ENCODE measurements at regions not wholly inside any gene's neighbourhood (a gene's known extent, or its start where the extent isn't known, plus 50 kb on each side); places are given as distances from the start of the nearest gene placed in this dataset.

- TF ChIP-seq ZBTB49 (CRISPR knock-in tag; IDR thresholded peaks at IDR 0.05; ENCODE audit: borderline replicate concordance) (no peak), ZNF134 (CRISPR knock-in tag; conservative IDR thresholded peaks at IDR 0.05) (no peak), CREM (IDR thresholded peaks at IDR 0.05; ENCODE audit: low read depth) (no peak), KLF16 (IDR thresholded peaks at IDR 0.05) (no peak), ZNF583 (CRISPR knock-in tag; IDR thresholded peaks at IDR 0.05) (no peak)
Measured at GRCh38 chr14:35934499-35934898, 108.4 kb downstream of the BRMS1L start (continued).

- POLR2A ChIA-PET: no interaction called here
- Histone ChIP-seq H2AFZ (ENCODE audit: low read depth, low read length) (peak overlapping the region; percentile 77), H3K36me3 (ENCODE audit: control insufficient read depth, insufficient read depth, low read length) (no peaks in the 10 kb centered on the region), H3K9ac (ENCODE audit: insufficient read depth in 1 of 2, low read depth in 2 of 2, low read length in 2 of 2) (no peak overlapping the region), H4K20me1 (replicated peaks; ENCODE audit: control insufficient read depth, insufficient read depth, low read length) (no peaks in the 10 kb centered on the region), H3K9me3 (replicated peaks; ENCODE audit: control insufficient read depth, insufficient read depth, low read depth, low read length) (no peaks in the 10 kb centered on the region), H3K27me3 (ENCODE audit: control insufficient read depth in 2 of 2, insufficient read depth in 2 of 2, low read length in 2 of 2) (no peaks in the 10 kb centered on the region), H3K4me3 (no peak overlapping the region), H3K9me1 (ENCODE audit: control insufficient read depth, insufficient read depth, low read length) (no peaks in the 10 kb centered on the region), H3K4me1 (replicated peaks in 1 of 2; ENCODE audit: control insufficient read depth in 2 of 2, insufficient read depth in 2 of 2, low read length in 2 of 2) (no peaks in the 10 kb centered on the region), H3K79me2 (ENCODE audit: control insufficient read depth, insufficient read depth, low read length) (no peaks in the 10 kb centered on the region), H3K4me2 (ENCODE audit: insufficient read depth, low read length) (peak overlapping the region; percentile 63), H3K27ac (ENCODE audit: extremely low read depth, low read depth, low read length) (no peak overlapping the region)
- intact Hi-C loops (cut with micrococcal nuclease) (no loop called here), in situ Hi-C loops (cut with MboI) (no loop called here)
- CTCF ChIA-PET (ENCODE audit: low intra/inter-chr PET ratio): no interaction called here
- WGBS (ENCODE audit: insufficient coverage, low coverage, missing lambda C conversion rate): under 1% methylated on average over 11 of the region's 13 CpGs
- ATAC-seq (peak; percentile 50; the same call in 1 of the 3 replicates), FAIRE-seq (no peak), DNase-seq (ENCODE audit: extremely low read depth in 1 of 4, low spot score in 3 of 4) (no peak)
- BruUV-seq (replicated peaks): no TSS peak
- TF ChIP-seq MIER1 (IDR thresholded peaks at IDR 0.05; ENCODE audit: low read depth) (no peak), ZNF740 (CRISPR knock-in tag; IDR thresholded peaks at IDR 0.05) (no peak), ZNF740 (tag; IDR thresholded peaks at IDR 0.05) (no peak), USF1 (CRISPR knock-in tag; IDR thresholded peaks at IDR 0.05) (peak; percentile 51; the same call in 1 of the 2 replicates), KLF10 (CRISPR knock-in tag; IDR thresholded peaks at IDR 0.05) (no peak), ZC3H8 (IDR thresholded peaks at IDR 0.05) (no peak), RAD51 (IDR thresholded peaks at IDR 0.05; ENCODE audit: borderline replicate concordance, low read depth) (peak; percentile 82), SPI1 (IDR thresholded peaks at IDR 0.05; ENCODE audit: borderline replicate concordance, low read depth, low read length) (peak; percentile 18; the same call in 1 of the 2 replicates), L3MBTL2 (IDR thresholded peaks at IDR 0.05) (no peak), TOE1 (IDR thresholded peaks at IDR 0.05; ENCODE audit: borderline replicate concordance) (peak; percentile 78; the same call in 1 of the 2 replicates), TOE1 (CRISPR knock-in tag; IDR thresholded peaks at IDR 0.05; ENCODE audit: borderline replicate concordance, low read depth) (no peak), USF2 (CRISPR knock-in tag; IDR thresholded peaks at IDR 0.05) (peak; percentile 61)
Measured at GRCh38 chr14:35932659-35933159, 106.6 kb downstream of the BRMS1L start.

Measured in K562 (cell line).